Stimulated activated naive B cell treated with anti-CD40 and anti-IgM and Interleukin-4, amounts not matched to agents 10 μg/mL and 1 μg/mL and 100 μg/mL, for 72 hours (primary cell): ENCODE measurements at regions not wholly inside any gene's neighbourhood (a gene's known extent, or its start where the extent isn't known, plus 50 kb on each side); places are given as distances from the start of the nearest gene placed in this dataset.

ENCODE experiments used
- ATAC-seq, 2 donors: fragments of 150-1000 bp; cut with Tn5 transposase; replicated peaks; 2 replicates each; pipeline ENCODE4 v1.10.0; 2021; ENCODE audit warnings: moderate library complexity in 1 of 2
- DNase-seq: peaks from one replicate; pipeline ENCODE4 v3.0.0; 2021
- H3K27ac Mint-ChIP-seq: one replicate; pipeline ENCODE4 v1.8.0; 2022; ENCODE audit warnings: mild to moderate bottlenecking, mixed read lengths
- H3K27me3 Mint-ChIP-seq, 2 donors: one replicate each; pipeline ENCODE4 v1.8.0; 2022; ENCODE audit warnings: mixed read lengths in 2 of 2
- H3K36me3 Mint-ChIP-seq, 2 donors: one replicate each; pipeline ENCODE4 v1.8.0; 2022; ENCODE audit warnings: mixed read lengths in 2 of 2, mild to moderate bottlenecking in 1 of 2
- H3K4me1 Mint-ChIP-seq, 2 donors: one replicate each; pipeline ENCODE4 v1.8.0; 2022; ENCODE audit warnings: mixed read lengths in 2 of 2, mild to moderate bottlenecking in 1 of 2
- H3K4me3 Mint-ChIP-seq, 2 donors: one replicate each; pipeline ENCODE4 v1.8.0; 2022; ENCODE audit warnings: mild to moderate bottlenecking in 2 of 2, mixed read lengths in 2 of 2, moderate library complexity in 1 of 2
- H3K9me3 Mint-ChIP-seq, 2 donors: one replicate each; pipeline ENCODE4 v1.8.0; 2022; ENCODE audit warnings: mixed read lengths in 2 of 2, mild to moderate bottlenecking in 1 of 2

DNA sequence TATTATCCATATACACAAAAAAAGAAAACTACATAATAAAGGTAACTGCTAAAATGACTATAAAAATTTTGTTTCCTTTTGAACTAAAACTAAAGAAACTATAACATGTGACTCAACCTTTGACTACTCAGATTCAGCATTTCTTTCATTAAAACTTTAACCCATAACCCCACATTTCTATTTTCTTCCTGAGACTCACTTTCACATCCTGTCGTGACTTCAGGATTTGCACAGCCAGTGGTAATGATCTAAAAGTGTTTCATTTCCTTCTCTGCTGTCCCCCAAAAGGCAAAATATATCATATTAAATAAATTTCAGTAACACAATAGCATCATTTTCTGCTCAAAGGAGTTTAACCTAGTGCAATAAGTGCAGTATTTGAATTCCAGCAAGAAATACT is 1022.4 kb upstream of the DIAPH2 start:
- H3K4me3 Mint-ChIP-seq: no peak overlapping the region
- H3K4me1 Mint-ChIP-seq: no peaks in the 10 kb centered on the region
- no peak for ATAC-seq
- no peaks in the 10 kb centered on the region for H3K27me3 Mint-ChIP-seq
- H3K27ac Mint-ChIP-seq: no peak overlapping the region
- no peak for DNase-seq
- H3K36me3 Mint-ChIP-seq: no peaks in the 10 kb centered on the region
- peaks cover 9 to 12% of the 10 kb centered on the region in 2 donors for H3K9me3 Mint-ChIP-seq

DNA sequence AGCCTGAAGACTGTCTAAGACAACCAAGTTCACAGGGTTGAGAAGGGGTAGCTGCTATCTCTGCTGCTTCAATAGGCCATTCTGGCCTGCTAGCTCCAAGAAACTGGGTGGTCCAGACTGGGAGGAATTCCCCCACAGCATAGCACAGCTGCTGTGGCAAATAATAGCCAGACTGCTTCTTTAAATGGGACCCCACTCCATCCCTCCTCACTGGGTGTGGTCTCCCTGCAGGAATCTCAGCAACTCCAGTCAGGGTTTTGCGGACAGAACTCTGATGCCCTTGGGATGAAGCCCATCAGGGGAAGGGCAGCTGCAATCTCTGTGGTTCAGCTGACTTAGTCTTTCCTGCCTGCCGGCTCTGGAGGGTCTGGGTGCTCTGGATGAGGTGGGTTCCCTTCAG is 1018.6 kb upstream of the DIAPH2 start:
- Mint-ChIP-seq H3K27me3 (no peaks in the 10 kb centered on the region), H3K4me3 (no peak overlapping the region), H3K4me1 (no peaks in the 10 kb centered on the region), H3K36me3 (no peaks in the 10 kb centered on the region), H3K9me3 (peaks cover 8% of the 10 kb centered on the region in 2 donors), H3K27ac (no peak overlapping the region)
- no peak for DNase-seq
- no peak for ATAC-seq

DNA sequence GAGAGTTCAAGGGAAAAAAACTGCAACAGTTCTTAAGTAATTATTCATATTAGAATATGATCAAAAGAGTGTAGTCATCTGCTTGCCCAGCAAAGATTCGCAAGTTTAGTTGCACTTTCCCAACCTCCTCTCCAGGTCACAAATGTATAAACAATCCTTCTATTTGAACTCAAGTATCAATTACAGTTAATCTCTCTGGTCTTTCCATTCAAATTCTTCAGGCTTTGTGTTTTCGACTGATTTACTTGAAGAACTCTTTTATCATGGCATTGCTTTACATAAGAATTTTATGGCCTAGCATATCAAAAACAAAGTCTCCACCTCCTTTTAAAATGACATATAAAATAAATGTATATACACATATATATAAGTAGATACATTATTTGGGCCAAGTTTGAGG is 1009.6 kb upstream of the DIAPH2 start:
- no peak for DNase-seq
- H3K4me1 Mint-ChIP-seq: no peaks in the 10 kb centered on the region
- ATAC-seq: no peak
- H3K4me3 Mint-ChIP-seq: no peak overlapping the region
- no peak overlapping the region for H3K27ac Mint-ChIP-seq
- no peaks in the 10 kb centered on the region for H3K27me3 Mint-ChIP-seq
- no peaks in the 10 kb centered on the region for H3K36me3 Mint-ChIP-seq
- H3K9me3 Mint-ChIP-seq: no peaks in the 10 kb centered on the region

DNA sequence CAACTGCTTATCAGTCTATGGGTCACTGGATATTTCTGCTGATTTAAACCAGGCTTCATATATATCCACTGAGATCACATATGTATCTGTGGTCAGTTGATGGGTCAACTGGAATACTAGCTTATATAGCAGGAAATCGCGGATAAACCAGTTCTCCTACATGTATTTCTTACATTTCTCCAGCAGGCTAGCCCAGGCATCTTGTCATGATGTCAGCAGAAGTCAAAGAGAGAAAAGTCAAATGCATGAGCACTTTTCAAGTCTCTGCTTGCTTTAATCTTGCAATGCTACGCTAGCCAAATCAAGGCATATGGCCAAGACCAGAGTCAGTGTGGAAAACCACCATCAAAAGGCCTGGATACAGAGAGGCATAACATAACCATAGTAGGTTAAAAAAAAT is 1008.8 kb upstream of the DIAPH2 start:
- Mint-ChIP-seq H3K4me3 (no peak overlapping the region), H3K36me3 (no peaks in the 10 kb centered on the region), H3K4me1 (no peaks in the 10 kb centered on the region), H3K27ac (no peak overlapping the region), H3K27me3 (no peaks in the 10 kb centered on the region), H3K9me3 (no peaks in the 10 kb centered on the region)
- ATAC-seq (no peak), DNase-seq (no peak)

DNA sequence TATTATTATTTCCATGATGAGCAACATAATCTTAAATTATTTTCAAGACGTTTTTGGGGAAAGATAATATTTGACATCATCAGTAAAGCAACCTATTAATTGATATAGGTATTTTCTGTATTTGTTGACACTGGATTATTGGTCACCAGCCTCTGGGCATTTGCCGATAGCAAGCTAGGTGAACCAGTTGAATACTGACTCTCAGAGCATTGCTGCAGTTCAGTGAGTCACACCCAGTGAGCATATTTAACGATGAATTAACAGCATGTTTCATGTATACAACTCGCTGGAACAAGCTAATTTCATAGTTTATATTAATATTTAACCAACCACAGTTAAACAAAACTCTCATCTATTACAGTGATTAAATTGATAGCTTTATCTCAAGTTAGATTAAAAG is 1006.0 kb upstream of the DIAPH2 start:
- DNase-seq (no peak), ATAC-seq (no peak)
- H3K4me3 Mint-ChIP-seq: no peak overlapping the region
- H3K36me3 Mint-ChIP-seq: no peaks in the 10 kb centered on the region
- H3K27me3 Mint-ChIP-seq: no peaks in the 10 kb centered on the region
- H3K4me1 Mint-ChIP-seq: no peaks in the 10 kb centered on the region
- H3K27ac Mint-ChIP-seq: no peak overlapping the region
- H3K9me3 Mint-ChIP-seq: no peaks in the 10 kb centered on the region

DNA sequence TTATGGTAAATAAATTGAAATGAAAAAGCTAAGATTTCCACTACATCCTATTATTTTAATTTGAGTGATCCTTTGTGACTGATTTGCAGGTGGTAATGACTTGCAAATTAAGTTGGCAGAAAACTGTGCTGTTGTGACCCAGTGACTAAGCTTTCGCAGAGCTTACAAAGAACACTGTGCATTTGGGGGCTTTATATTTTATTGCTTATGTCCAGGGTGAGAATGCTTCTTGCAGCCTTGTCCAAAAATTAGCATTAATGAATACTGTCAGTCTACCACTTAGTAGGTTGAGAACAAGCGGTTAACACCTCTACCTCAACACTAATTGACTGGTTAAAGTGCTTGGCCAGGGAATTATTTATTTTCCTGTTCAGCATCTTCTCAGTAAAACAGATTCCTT is 991.3 kb upstream of the DIAPH2 start:
- no peak for DNase-seq
- Mint-ChIP-seq H3K4me3 (no peak overlapping the region), H3K36me3 (no peaks in the 10 kb centered on the region), H3K9me3 (peaks cover 3 to 6% of the 10 kb centered on the region in 2 donors), H3K27ac (no peak overlapping the region), H3K4me1 (no peaks in the 10 kb centered on the region), H3K27me3 (no peaks in the 10 kb centered on the region)
- no peak for ATAC-seq

DNA sequence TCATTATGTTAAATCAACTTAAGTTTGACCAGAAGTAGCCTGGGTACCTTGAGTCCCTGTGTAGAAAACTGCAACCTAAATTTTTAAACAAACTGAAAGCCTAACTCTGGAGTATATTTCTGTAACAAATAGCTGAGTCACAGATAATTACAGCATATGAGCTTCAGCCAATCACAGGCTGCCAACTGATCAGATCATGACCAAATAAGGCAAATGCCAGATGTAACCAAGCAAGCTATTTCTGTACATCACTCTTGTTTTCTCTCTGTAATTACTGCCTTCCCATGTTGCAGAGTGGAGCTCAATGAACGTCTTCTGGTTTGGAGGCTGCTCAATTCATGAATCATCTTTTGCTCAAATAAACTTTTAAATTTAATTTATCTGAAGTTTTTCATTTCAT is 980.9 kb upstream of the DIAPH2 start:
- no peaks in the 10 kb centered on the region for H3K4me1 Mint-ChIP-seq
- peaks cover 7 to 9% of the 10 kb centered on the region in 2 donors for H3K9me3 Mint-ChIP-seq
- ATAC-seq: no peak
- DNase-seq: no peak
- no peak overlapping the region for H3K4me3 Mint-ChIP-seq
- H3K36me3 Mint-ChIP-seq: no peaks in the 10 kb centered on the region
- no peak overlapping the region for H3K27ac Mint-ChIP-seq
- H3K27me3 Mint-ChIP-seq: no peaks in the 10 kb centered on the region

DNA sequence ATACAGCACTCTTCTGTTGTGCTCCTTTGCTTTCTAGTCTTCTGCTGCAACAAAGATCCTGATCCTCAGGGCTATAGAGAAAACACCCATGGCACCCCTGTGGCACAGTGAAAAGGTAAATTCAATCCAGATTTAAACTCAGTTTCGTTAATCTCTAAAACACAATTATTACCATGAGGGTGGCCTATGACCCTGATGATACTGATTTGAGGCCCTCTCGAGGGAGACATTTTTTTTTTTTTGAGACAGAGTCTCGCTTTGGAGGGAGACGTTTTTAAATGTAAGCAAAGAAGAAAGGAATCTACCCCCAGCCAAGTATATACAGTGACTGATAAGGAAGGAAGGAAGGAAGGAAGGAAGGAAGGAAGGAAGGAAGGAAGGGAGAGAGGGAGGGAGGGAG is 967.8 kb upstream of the DIAPH2 start:
- Mint-ChIP-seq H3K27ac (no peak overlapping the region), H3K27me3 (no peaks in the 10 kb centered on the region), H3K4me1 (no peaks in the 10 kb centered on the region)

DNA sequence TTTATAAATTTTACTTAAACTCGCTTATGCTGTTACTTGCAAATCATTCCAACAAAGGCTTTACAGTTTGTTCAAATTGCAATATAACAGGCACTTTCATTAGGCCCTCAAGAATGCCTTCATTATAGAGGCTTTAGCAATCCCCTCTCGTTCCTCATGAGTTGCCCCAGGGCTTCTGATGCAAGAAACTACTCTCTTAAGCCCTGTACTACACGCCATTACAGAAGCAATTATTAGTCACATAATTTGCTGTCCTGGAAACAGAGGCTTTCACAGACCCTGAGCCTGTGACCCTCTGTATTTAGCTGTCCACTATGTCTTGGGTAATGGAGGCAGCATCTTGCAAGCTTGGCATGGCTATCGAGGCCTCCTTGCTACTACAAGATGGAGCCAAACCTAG is 965.9 kb upstream of the DIAPH2 start:
- no peaks in the 10 kb centered on the region for H3K36me3 Mint-ChIP-seq
- no peaks in the 10 kb centered on the region for H3K9me3 Mint-ChIP-seq
- H3K27ac Mint-ChIP-seq: no peak overlapping the region
- no peaks in the 10 kb centered on the region for H3K4me1 Mint-ChIP-seq
- DNase-seq (no peak), ATAC-seq (no peak)
- no peak overlapping the region for H3K4me3 Mint-ChIP-seq
- no peaks in the 10 kb centered on the region for H3K27me3 Mint-ChIP-seq

More for the DNA sequence above, 967.8 kb upstream of the DIAPH2 start:
- no peak overlapping the region for H3K4me3 Mint-ChIP-seq
- H3K9me3 Mint-ChIP-seq: peaks cover 0 to 3% of the 10 kb centered on the region in 2 donors
- DNase-seq: no peak
- ATAC-seq: no peak
- no peaks in the 10 kb centered on the region for H3K36me3 Mint-ChIP-seq

DNA sequence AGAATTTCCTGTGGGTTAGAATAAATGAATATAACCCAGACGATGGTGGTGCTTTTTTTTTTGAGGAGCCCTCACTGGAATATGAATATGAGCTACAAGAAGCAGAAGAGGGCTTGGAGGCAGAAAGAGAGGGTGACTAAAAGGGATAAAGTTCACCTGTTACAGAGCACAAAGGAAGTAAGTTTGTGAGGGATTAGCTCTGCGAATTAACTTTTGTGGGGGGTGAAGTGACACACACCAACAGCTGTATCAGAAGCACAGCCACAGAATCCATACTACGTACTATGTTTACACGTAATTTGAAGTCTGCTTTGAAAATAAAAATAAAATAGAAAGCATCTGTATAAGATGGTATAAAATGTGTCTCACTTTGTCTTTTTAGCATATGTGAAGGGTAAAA is 963.6 kb upstream of the DIAPH2 start:
- no peak for ATAC-seq
- Mint-ChIP-seq H3K4me1 (no peaks in the 10 kb centered on the region), H3K9me3 (no peaks in the 10 kb centered on the region), H3K36me3 (no peaks in the 10 kb centered on the region), H3K27me3 (no peaks in the 10 kb centered on the region), H3K4me3 (no peak overlapping the region), H3K27ac (no peak overlapping the region)
- no peak for DNase-seq

DNA sequence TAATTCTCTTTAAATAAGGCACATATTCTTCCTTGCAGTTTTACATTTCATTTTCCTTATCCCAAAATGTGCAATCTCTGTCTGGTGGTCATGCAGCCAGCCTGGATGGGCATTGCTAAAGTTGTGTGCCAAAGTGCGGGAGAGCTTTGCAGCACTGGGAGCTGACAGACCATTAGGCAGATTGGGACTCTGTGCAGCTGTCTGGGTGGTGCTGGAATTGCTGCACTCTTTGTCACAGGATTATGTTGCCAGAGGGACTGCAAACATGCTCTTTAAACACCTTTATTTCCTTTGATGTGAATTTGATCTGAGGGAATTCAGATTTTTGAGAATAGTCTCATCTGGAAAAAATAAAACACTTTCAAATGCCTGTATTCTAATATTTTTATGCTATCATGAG is 956.2 kb upstream of the DIAPH2 start:
- H3K4me1 Mint-ChIP-seq: no peaks in the 10 kb centered on the region
- no peak overlapping the region for H3K27ac Mint-ChIP-seq
- no peak for DNase-seq
- H3K4me3 Mint-ChIP-seq: no peak overlapping the region
- H3K36me3 Mint-ChIP-seq: no peaks in the 10 kb centered on the region
- no peak for ATAC-seq
- H3K27me3 Mint-ChIP-seq: no peaks in the 10 kb centered on the region
- no peaks in the 10 kb centered on the region for H3K9me3 Mint-ChIP-seq

DNA sequence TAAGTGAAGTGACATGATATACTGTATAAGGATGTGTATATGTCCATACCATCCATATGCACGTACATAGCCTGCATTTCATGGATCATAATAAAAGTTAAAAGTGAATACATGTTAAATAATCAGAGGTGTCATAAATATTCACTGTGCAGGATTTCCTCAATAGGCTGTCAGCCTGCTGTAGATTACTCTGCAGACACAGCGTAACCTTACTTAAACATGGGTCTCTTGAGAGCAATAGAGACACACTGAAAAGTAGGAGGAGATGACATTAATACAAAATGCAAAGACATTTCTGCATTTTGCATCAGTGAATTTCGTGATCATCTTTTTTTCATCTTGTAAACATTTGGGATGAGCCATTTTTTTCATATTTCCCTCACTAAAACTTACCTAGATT is 955.2 kb upstream of the DIAPH2 start:
- H3K4me3 Mint-ChIP-seq: no peak overlapping the region
- no peaks in the 10 kb centered on the region for H3K36me3 Mint-ChIP-seq
- H3K27ac Mint-ChIP-seq: no peak overlapping the region
- ATAC-seq (no peak), DNase-seq (no peak)
- H3K9me3 Mint-ChIP-seq: no peaks in the 10 kb centered on the region
- no peaks in the 10 kb centered on the region for H3K27me3 Mint-ChIP-seq
- H3K4me1 Mint-ChIP-seq: no peaks in the 10 kb centered on the region

DNA sequence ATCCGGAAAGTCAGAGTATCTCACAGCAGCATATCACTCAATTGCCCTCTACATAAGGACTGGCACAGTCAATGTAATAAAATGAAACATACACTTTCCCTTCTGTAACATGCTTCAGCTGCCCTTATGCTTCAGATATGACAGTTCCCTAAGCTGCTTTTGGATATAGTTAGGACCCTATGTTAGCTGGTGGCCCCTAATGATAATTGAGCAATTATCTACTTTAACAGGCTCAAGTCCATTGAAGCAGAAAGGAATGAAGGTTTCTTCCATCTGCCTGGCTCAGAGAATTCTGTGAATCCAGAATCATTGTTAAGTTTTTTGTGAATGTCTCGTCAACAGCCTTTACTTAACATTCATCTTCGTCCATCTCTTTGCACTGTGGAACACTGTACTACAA is 951.2 kb upstream of the DIAPH2 start:
- no peaks in the 10 kb centered on the region for H3K4me1 Mint-ChIP-seq
- no peaks in the 10 kb centered on the region for H3K9me3 Mint-ChIP-seq
- no peak overlapping the region for H3K4me3 Mint-ChIP-seq
- ATAC-seq (no peak), DNase-seq (no peak)
- H3K36me3 Mint-ChIP-seq: no peaks in the 10 kb centered on the region
- H3K27ac Mint-ChIP-seq: no peak overlapping the region
- H3K27me3 Mint-ChIP-seq: no peaks in the 10 kb centered on the region

DNA sequence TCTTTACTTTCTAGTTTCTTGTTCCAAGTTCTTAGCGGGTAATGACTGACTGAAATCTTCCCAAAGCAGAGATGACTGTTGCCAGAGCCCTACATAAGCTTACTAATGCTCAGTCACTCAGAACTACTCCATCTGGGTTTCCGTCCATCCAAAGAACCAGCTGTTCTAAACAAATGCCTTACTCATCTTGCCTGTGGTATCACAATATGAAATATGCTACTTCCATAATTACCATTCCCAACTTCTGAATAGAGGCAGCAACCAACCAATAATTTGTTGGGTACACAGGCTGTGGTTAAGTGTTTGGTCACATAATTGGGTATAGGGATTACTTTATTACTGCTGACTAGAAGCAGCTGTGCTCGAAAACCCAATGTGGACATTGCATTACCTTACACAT is 930.2 kb upstream of the DIAPH2 start:
- Mint-ChIP-seq H3K27me3 (peaks cover 0 to 8% of the 10 kb centered on the region in 2 donors), H3K4me1 (no peaks in the 10 kb centered on the region)
- DNase-seq: no peak

DNA sequence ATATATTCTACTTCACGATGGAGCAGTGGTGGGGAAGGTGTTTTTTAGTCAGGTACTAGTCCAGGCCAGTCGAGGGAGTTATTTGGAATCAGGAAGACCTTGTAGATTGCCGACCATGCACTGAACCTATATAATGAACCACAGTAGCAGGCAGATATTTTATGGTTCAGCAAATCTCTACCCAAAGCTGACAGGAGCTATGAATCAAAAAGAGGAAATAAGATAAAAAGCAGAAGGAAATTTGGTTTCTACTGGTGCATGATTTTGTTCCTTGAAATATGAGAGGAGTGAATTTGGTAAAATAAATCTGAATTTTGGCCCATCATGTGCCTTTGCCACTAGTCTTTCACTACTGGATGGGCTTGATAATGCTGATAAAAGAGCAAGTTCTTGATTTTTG is 924.3 kb upstream of the DIAPH2 start:
- Mint-ChIP-seq H3K27me3 (peaks cover 0 to 8% of the 10 kb centered on the region in 2 donors), H3K4me1 (no peaks in the 10 kb centered on the region), H3K27ac (no peak overlapping the region), H3K4me3 (no peak overlapping the region), H3K9me3 (peaks cover 0 to 2% of the 10 kb centered on the region in 2 donors), H3K36me3 (no peaks in the 10 kb centered on the region)
- ATAC-seq (no peak), DNase-seq (no peak)

More for the DNA sequence above, 930.2 kb upstream of the DIAPH2 start:
- Mint-ChIP-seq H3K9me3 (peaks cover 0 to 2% of the 10 kb centered on the region in 2 donors), H3K4me3 (no peak overlapping the region), H3K36me3 (no peaks in the 10 kb centered on the region), H3K27ac (no peak overlapping the region)
- ATAC-seq: no peak

DNA sequence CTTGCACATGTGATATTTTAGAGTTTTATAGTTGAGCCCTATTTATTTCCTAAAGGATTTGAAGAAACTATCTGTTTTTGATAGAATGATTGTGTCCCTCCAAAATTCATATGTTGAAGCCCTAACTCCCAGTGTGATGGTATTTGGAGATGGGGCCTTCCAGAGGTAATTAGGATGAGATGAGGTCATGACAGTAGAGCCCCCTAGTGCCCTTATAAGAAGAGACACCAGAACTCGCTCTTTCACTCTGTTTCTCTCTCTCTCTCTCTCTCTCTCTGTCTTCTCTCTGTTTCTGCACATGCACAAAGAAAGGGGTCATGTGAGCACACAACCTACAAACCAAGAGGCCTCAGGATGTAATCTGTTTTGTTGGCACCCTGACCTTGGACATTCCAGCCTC is 921.9 kb upstream of the DIAPH2 start:
- no peaks in the 10 kb centered on the region for H3K36me3 Mint-ChIP-seq
- no peak overlapping the region for H3K4me3 Mint-ChIP-seq
- no peak for DNase-seq
- H3K27me3 Mint-ChIP-seq: peaks cover 0 to 6% of the 10 kb centered on the region in 2 donors
- H3K9me3 Mint-ChIP-seq: peaks cover 0 to 2% of the 10 kb centered on the region in 2 donors
- no peaks in the 10 kb centered on the region for H3K4me1 Mint-ChIP-seq
- H3K27ac Mint-ChIP-seq: no peak overlapping the region
- ATAC-seq: no peak
